Astrocyte (in vitro differentiated cells and primary cell): ENCODE measurements at regions not wholly inside any gene's neighbourhood (a gene's known extent, or its start where the extent isn't known, plus 50 kb on each side); places are given as distances from the start of the nearest gene placed in this dataset.

Source experiments
- CTCF ChIP-seq: IDR thresholded peaks from 2 replicates; pipeline ENCODE4 v1.5.1; 2011; ENCODE audit warnings: low read depth, mild to moderate bottlenecking, inconsistent platforms, low read length, moderate library complexity; ENCODE audit not compliant: insufficient read depth
- EZH2 ChIP-seq: IDR thresholded peaks from 2 replicates; pipeline ENCODE4 v1.6.1; 2012; ENCODE audit warnings: mild to moderate bottlenecking, low read length, inconsistent platforms; ENCODE audit not compliant: insufficient read depth

GRCh38 chr14:43914041-43914693 lies 592.9 kb downstream of the FSCB start:
- no peak for TF ChIP-seq CTCF
- TF ChIP-seq EZH2, result no peak
